ENCODE measurements at regions not wholly inside any gene's neighbourhood (a gene's known extent, or its start where the extent isn't known, plus 50 kb on each side); places are given as distances from the start of the nearest gene placed in this dataset.

GRCh38 chr3:180408654-180409053, 193.3 kb upstream of the TTC14 start:
- Histone ChIP-seq H2BK120ac (ENCODE audit: low read depth, low read length) (no peak overlapping the region), H4K8ac (ENCODE audit: low read length) (no peak overlapping the region), H4K91ac (ENCODE audit: low read length) (no peak overlapping the region), H3K4ac (ENCODE audit: low read depth in 1 of 2, low read length in 2 of 2) (no peak overlapping the region), H3K36me3 (ENCODE audit: control insufficient read depth in 1 of 2, insufficient read depth in 2 of 2, low read depth in 1 of 2, low read length in 2 of 2) (no peaks in the 10 kb centered on the region), H3K27me3 (ENCODE audit: control insufficient read depth in 1 of 2, insufficient read depth in 1 of 2, low read length in 2 of 2) (no peaks in the 10 kb centered on the region), H3K4me2 (ENCODE audit: low read length, poor library complexity, severe bottlenecking) (no peak overlapping the region), H3K18ac (ENCODE audit: low read depth in 1 of 2, low read length in 2 of 2) (no peak overlapping the region), H3K9me3 (ENCODE audit: control insufficient read depth, low read length) (no peaks in the 10 kb centered on the region), H2AK5ac (ENCODE audit: low read length, severe bottlenecking) (no peak overlapping the region), H3K4me3 (ENCODE audit: insufficient read depth in 1 of 2, low read depth in 1 of 2, low read length in 2 of 2) (no peak overlapping the region), H3K79me1 (replicated peaks; ENCODE audit: low read length, poor library complexity, severe bottlenecking) (no peaks in the 10 kb centered on the region), H3K4me1 (ENCODE audit: control insufficient read depth, insufficient read depth, low read depth, low read length) (no peaks in the 10 kb centered on the region), H2BK5ac (ENCODE audit: low read depth, low read length, poor library complexity, severe bottlenecking) (no peak overlapping the region), H2BK15ac (ENCODE audit: low read depth, poor library complexity, severe bottlenecking) (no peak overlapping the region), H3K14ac (ENCODE audit: low read length in 2 of 2) (no peak overlapping the region), H3K27ac (ENCODE audit: low read length, poor library complexity, severe bottlenecking) (no peak overlapping the region), H3K23ac (ENCODE audit: low read length in 2 of 2) (no peak overlapping the region), H3K9ac (ENCODE audit: low read length) (peak overlapping the region; percentile 1), H2AFZ (ENCODE audit: low read depth, low read length) (no peak overlapping the region), H2BK12ac (ENCODE audit: low read length in 2 of 2) (no peak overlapping the region)
- WGBS, result no CpG with 5 or more reads among the region's 1 CpG
- no peak for DNase-seq

- no peak for DNase-seq
- Histone ChIP-seq H4K91ac (ENCODE audit: low read length) (no peak overlapping the region), H3K18ac (ENCODE audit: low read depth in 1 of 2, low read length in 2 of 2) (no peak overlapping the region), H3K4me2 (ENCODE audit: low read length, poor library complexity, severe bottlenecking) (no peak overlapping the region), H3K27ac (ENCODE audit: low read length, poor library complexity, severe bottlenecking) (no peak overlapping the region), H2BK12ac (ENCODE audit: low read length in 2 of 2) (no peak overlapping the region), H2AFZ (ENCODE audit: low read depth, low read length) (no peak overlapping the region), H2BK15ac (ENCODE audit: low read depth, poor library complexity, severe bottlenecking) (no peak overlapping the region), H3K14ac (ENCODE audit: low read length in 2 of 2) (no peak overlapping the region), H3K36me3 (ENCODE audit: control insufficient read depth in 1 of 2, insufficient read depth in 2 of 2, low read depth in 1 of 2, low read length in 2 of 2) (no peaks in the 10 kb centered on the region), H2AK5ac (ENCODE audit: low read length, severe bottlenecking) (no peak overlapping the region), H3K23ac (ENCODE audit: low read length in 2 of 2) (no peak overlapping the region), H3K4me3 (ENCODE audit: insufficient read depth in 1 of 2, low read depth in 1 of 2, low read length in 2 of 2) (no peak overlapping the region), H2BK5ac (ENCODE audit: low read depth, low read length, poor library complexity, severe bottlenecking) (no peak overlapping the region), H3K9ac (ENCODE audit: low read length) (no peak overlapping the region), H2BK120ac (ENCODE audit: low read depth, low read length) (no peak overlapping the region), H3K79me1 (replicated peaks; ENCODE audit: low read length, poor library complexity, severe bottlenecking) (no peaks in the 10 kb centered on the region), H3K4ac (ENCODE audit: low read depth in 1 of 2, low read length in 2 of 2) (no peak overlapping the region), H3K4me1 (ENCODE audit: control insufficient read depth, insufficient read depth, low read depth, low read length) (no peaks in the 10 kb centered on the region), H4K8ac (ENCODE audit: low read length) (no peak overlapping the region), H3K9me3 (ENCODE audit: control insufficient read depth, low read length) (no peaks in the 10 kb centered on the region), H3K27me3 (ENCODE audit: control insufficient read depth in 1 of 2, insufficient read depth in 1 of 2, low read length in 2 of 2) (no peaks in the 10 kb centered on the region)
Measured at GRCh38 chr3:180409170-180409569, 192.8 kb upstream of the TTC14 start.

GRCh38 chr3:180409883-180410282, 192.1 kb upstream of the TTC14 start:
- Histone ChIP-seq H3K23ac (ENCODE audit: low read length in 2 of 2) (no peak overlapping the region), H3K27ac (ENCODE audit: low read length, poor library complexity, severe bottlenecking) (no peak overlapping the region), H2AK5ac (ENCODE audit: low read length, severe bottlenecking) (no peak overlapping the region), H3K18ac (ENCODE audit: low read depth in 1 of 2, low read length in 2 of 2) (no peak overlapping the region), H3K4ac (ENCODE audit: low read depth in 1 of 2, low read length in 2 of 2) (no peak overlapping the region), H3K79me1 (replicated peaks; ENCODE audit: low read length, poor library complexity, severe bottlenecking) (no peaks in the 10 kb centered on the region), H4K8ac (ENCODE audit: low read length) (no peak overlapping the region), H3K27me3 (ENCODE audit: control insufficient read depth in 1 of 2, insufficient read depth in 1 of 2, low read length in 2 of 2) (no peaks in the 10 kb centered on the region), H2BK12ac (ENCODE audit: low read length in 2 of 2) (no peak overlapping the region), H3K9me3 (ENCODE audit: control insufficient read depth, low read length) (no peaks in the 10 kb centered on the region), H2BK120ac (ENCODE audit: low read depth, low read length) (no peak overlapping the region), H3K4me1 (ENCODE audit: control insufficient read depth, insufficient read depth, low read depth, low read length) (no peaks in the 10 kb centered on the region), H2AFZ (ENCODE audit: low read depth, low read length) (no peak overlapping the region), H3K36me3 (ENCODE audit: control insufficient read depth in 1 of 2, insufficient read depth in 2 of 2, low read depth in 1 of 2, low read length in 2 of 2) (no peaks in the 10 kb centered on the region), H3K14ac (ENCODE audit: low read length in 2 of 2) (no peak overlapping the region), H3K4me2 (ENCODE audit: low read length, poor library complexity, severe bottlenecking) (no peak overlapping the region), H3K4me3 (ENCODE audit: insufficient read depth in 1 of 2, low read depth in 1 of 2, low read length in 2 of 2) (no peak overlapping the region), H2BK5ac (ENCODE audit: low read depth, low read length, poor library complexity, severe bottlenecking) (no peak overlapping the region), H3K9ac (ENCODE audit: low read length) (no peak overlapping the region), H2BK15ac (ENCODE audit: low read depth, poor library complexity, severe bottlenecking) (no peak overlapping the region), H4K91ac (ENCODE audit: low read length) (no peak overlapping the region)
- no CpG with 5 or more reads among the region's 2 CpGs for WGBS
- no peak for DNase-seq

GRCh38 chr3:180414157-180414556, 187.8 kb upstream of the TTC14 start:
- Histone ChIP-seq H3K9ac (ENCODE audit: low read length) (no peak overlapping the region), H2AFZ (ENCODE audit: low read depth, low read length) (no peak overlapping the region), H3K14ac (ENCODE audit: low read length in 2 of 2) (no peak overlapping the region), H4K8ac (ENCODE audit: low read length) (no peak overlapping the region), H2BK15ac (ENCODE audit: low read depth, poor library complexity, severe bottlenecking) (no peak overlapping the region), H3K18ac (ENCODE audit: low read depth in 1 of 2, low read length in 2 of 2) (no peak overlapping the region), H4K91ac (ENCODE audit: low read length) (no peak overlapping the region), H2AK5ac (ENCODE audit: low read length, severe bottlenecking) (no peak overlapping the region), H3K4me1 (ENCODE audit: control insufficient read depth, insufficient read depth, low read depth, low read length) (no peaks in the 10 kb centered on the region), H2BK12ac (ENCODE audit: low read length in 2 of 2) (no peak overlapping the region), H3K36me3 (ENCODE audit: control insufficient read depth in 1 of 2, insufficient read depth in 2 of 2, low read depth in 1 of 2, low read length in 2 of 2) (no peaks in the 10 kb centered on the region), H3K27ac (ENCODE audit: low read length, poor library complexity, severe bottlenecking) (no peak overlapping the region), H3K9me3 (ENCODE audit: control insufficient read depth, low read length) (no peaks in the 10 kb centered on the region), H3K4ac (ENCODE audit: low read depth in 1 of 2, low read length in 2 of 2) (no peak overlapping the region), H2BK5ac (ENCODE audit: low read depth, low read length, poor library complexity, severe bottlenecking) (no peak overlapping the region), H3K4me2 (ENCODE audit: low read length, poor library complexity, severe bottlenecking) (no peak overlapping the region), H3K23ac (ENCODE audit: low read length in 2 of 2) (no peak overlapping the region), H3K27me3 (ENCODE audit: control insufficient read depth in 1 of 2, insufficient read depth in 1 of 2, low read length in 2 of 2) (no peaks in the 10 kb centered on the region), H3K79me1 (replicated peaks; ENCODE audit: low read length, poor library complexity, severe bottlenecking) (no peaks in the 10 kb centered on the region), H3K4me3 (ENCODE audit: insufficient read depth in 1 of 2, low read depth in 1 of 2, low read length in 2 of 2) (no peak overlapping the region), H2BK120ac (ENCODE audit: low read depth, low read length) (no peak overlapping the region)
- DNase-seq, result no peak
